ENCODE measurements at regions not wholly inside any gene's neighbourhood (a gene's known extent, or its start where the extent isn't known, plus 50 kb on each side); places are given as distances from the start of the nearest gene placed in this dataset.

DNA sequence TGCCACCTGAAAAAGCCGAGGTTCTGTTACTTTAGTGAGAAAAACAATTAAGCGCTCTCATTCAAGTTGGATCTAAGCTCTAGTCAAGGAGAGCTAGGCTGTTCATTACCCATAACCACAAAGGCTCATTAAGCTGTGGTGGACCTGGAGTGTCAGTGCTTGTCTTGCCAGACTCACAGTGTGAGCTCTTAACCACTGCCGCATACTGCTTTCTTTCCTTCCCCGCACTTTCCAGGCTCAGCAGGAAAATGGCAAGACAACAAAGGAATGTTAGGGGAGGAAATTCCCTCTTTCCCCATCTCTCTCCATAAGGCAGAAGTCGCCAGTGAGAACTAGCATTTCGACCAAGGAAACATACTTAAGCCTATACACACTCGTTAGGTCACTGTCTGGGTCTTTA lies 467.3 kb downstream of the ENC1 start:
- TF ChIP-seq, protein P1, sequence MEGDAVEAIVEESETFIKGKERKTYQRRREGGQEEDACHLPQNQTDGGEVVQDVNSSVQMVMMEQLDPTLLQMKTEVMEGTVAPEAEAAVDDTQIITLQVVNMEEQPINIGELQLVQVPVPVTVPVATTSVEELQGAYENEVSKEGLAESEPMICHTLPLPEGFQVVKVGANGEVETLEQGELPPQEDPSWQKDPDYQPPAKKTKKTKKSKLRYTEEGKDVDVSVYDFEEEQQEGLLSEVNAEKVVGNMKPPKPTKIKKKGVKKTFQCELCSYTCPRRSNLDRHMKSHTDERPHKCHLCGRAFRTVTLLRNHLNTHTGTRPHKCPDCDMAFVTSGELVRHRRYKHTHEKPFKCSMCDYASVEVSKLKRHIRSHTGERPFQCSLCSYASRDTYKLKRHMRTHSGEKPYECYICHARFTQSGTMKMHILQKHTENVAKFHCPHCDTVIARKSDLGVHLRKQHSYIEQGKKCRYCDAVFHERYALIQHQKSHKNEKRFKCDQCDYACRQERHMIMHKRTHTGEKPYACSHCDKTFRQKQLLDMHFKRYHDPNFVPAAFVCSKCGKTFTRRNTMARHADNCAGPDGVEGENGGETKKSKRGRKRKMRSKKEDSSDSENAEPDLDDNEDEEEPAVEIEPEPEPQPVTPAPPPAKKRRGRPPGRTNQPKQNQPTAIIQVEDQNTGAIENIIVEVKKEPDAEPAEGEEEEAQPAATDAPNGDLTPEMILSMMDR (IDR thresholded peaks at IDR 0.05): no peak
- TF ChIP-seq POLR2A (IDR thresholded peaks at IDR 0.05): no peak

All from uterus (tissue), 2 donors.